Spleen (tissue), 7 donors: ENCODE measurements at regions not wholly inside any gene's neighbourhood (a gene's known extent, or its start where the extent isn't known, plus 50 kb on each side); places are given as distances from the start of the nearest gene placed in this dataset.

Source experiments
- CTCF ChIP-seq, 11 experiments: fragments of 200-600 bp in 7 of 11; fragments of 450-650 bp in 4 of 11; sonication (generic) in 4 of 11; IDR thresholded peaks in 8 of 11; conservative IDR thresholded peaks in 3 of 11; 1 replicate in 7 of 11; 2 replicates in 4 of 11; pipeline versions ENCODE4 v1.4.0 to v1.8.0; 2016 to 2021; ENCODE audit warnings: antibody characterized with exemption in 11 of 11, inconsistent platforms in 4 of 11, mild to moderate bottlenecking in 1 of 11
- POLR2A ChIP-seq, 3 donors: fragments of 450-650 bp; IDR thresholded peaks; one replicate each; pipeline ENCODE4 v1.5.1; 2017; ENCODE audit warnings: antibody characterized with exemption in 3 of 3, mild to moderate bottlenecking in 1 of 3
- POLR2AphosphoS5 ChIP-seq, 3 donors: sonication (generic); formaldehyde crosslinking; IDR thresholded peaks; one replicate each; pipeline ENCODE4 v1.5.1; 2017; ENCODE audit warnings: antibody characterized with exemption in 3 of 3
- donor health status: DM: no; HTN: no; CAD: no; lungs with moderate emphysema.
- donor health status: DM: no; HTN: no; CAD: no.
- donor health status: DM: no; HTN: no; CAD: no.

DNA sequence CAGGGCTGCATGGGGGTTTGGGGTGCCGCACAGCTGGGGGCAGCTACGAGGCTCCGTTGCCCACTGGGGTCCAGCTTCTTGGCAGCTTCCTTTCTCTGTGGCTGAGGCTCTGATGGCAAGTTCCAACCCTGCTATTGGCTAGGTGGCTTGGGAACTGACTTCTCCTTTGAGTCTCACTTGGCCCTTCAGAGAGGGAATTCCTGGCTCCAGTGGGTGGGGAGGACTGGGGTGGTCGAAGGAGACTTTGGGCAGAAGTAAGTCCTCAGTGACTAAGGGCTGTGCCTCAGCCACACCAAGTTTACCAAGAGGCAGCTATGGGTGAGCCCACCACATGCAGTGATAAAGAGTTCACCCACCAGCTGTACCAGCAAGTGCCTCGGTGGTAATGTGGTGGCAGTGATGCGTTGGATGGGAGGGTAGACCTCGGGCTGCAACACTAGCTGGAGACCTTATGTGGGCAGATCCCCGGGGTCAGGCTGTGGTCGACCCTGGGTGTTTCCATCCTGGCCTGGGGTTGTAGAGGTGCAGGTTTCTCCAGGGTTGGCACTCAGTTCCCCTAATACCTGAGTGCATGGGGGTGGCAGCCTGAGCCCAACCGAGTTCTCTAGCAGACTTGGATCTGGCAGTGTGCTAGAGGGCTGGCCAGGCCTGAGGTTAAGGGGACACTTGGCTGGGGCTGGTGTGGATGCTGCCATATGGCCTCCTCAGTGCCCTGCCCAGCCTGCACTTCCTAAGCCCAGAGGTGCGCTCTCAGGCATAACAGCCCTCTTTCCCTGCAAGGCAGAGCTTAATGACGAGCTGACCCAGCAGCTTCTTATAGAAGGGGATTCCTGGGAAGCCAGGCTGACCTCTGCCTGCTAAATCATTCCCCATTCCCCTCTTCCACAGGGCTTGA lies 197.0 kb upstream of the CADM1 start:
- TF ChIP-seq CTCF (IDR thresholded peaks at IDR 0.05 in 8 of 11, conservative IDR thresholded peaks at IDR 0.05 in 3 of 11), result no peak
- TF ChIP-seq POLR2A (IDR thresholded peaks at IDR 0.05), result no peak
- TF ChIP-seq POLR2AphosphoS5 (IDR thresholded peaks at IDR 0.05), result no peak
